MM.1S (cell line): ENCODE measurements at regions not wholly inside any gene's neighbourhood (a gene's known extent, or its start where the extent isn't known, plus 50 kb on each side); places are given as distances from the start of the nearest gene placed in this dataset.

Source experiments
- DNase-seq: peaks from one replicate; pipeline ENCODE4 v3.0.0-alpha.2; 2015
- H2AFZ ChIP-seq: fragments of 300-600 bp; sonication (generic); 2 replicates; pipeline ENCODE4 v1.6.0; 2016; ENCODE audit warnings: antibody characterized with exemption, low read length
- H3F3A ChIP-seq: fragments of 300-600 bp; sonication (generic); 2 replicates; pipeline ENCODE4 v1.6.1; 2016; ENCODE audit warnings: mild to moderate bottlenecking, antibody characterized with exemption, low read length, moderate library complexity, mixed read lengths; ENCODE audit not compliant: insufficient read depth
- H3K27ac ChIP-seq: fragments of 300-600 bp; sonication (generic); 2 replicates; pipeline ENCODE4 v1.5.1; 2016; ENCODE audit warnings: mild to moderate bottlenecking, low read length
- H3K27me3 ChIP-seq: fragments of 300-600 bp; sonication (generic); replicated peaks from 2 replicates; pipeline ENCODE4 v1.6.0; 2016; ENCODE audit warnings: low read length; ENCODE audit not compliant: insufficient read depth
- H3K36me3 ChIP-seq: fragments of 300-600 bp; sonication (generic); replicated peaks from 2 replicates; pipeline ENCODE4 v1.6.1; 2016; ENCODE audit warnings: mild to moderate bottlenecking, low read length, mixed read lengths; ENCODE audit not compliant: insufficient read depth
- H3K4me1 ChIP-seq: fragments of 300-600 bp; sonication (generic); 2 replicates; pipeline ENCODE4 v1.6.1; 2016; ENCODE audit warnings: low read length, mixed read lengths
- H3K4me2 ChIP-seq: fragments of 300-600 bp; sonication (generic); 2 replicates; pipeline ENCODE4 v1.6.0; 2016; ENCODE audit warnings: low read depth, low read length
- H3K4me3 ChIP-seq: fragments of 300-600 bp; sonication (generic); 2 replicates; pipeline ENCODE4 v1.5.1; 2016; ENCODE audit warnings: low read length, mixed read lengths
- H3K79me2 ChIP-seq: fragments of 300-600 bp; sonication (generic); 2 replicates; pipeline ENCODE4 v1.6.1; 2016; ENCODE audit warnings: mixed run types, low read length, mixed read lengths
- H3K9ac ChIP-seq: fragments of 300-600 bp; sonication (generic); 2 replicates; pipeline ENCODE4 v1.6.1; 2016; ENCODE audit warnings: low read length, mixed read lengths
- H3K9me2 ChIP-seq: fragments of 300-600 bp; sonication (generic); replicated peaks from 2 replicates; pipeline ENCODE4 v1.6.1; 2016; ENCODE audit warnings: mild to moderate bottlenecking, low read length, mixed read lengths; ENCODE audit not compliant: insufficient read depth
- H3K9me3 ChIP-seq: fragments of 300-600 bp; sonication (generic); replicated peaks from 2 replicates; pipeline ENCODE4 v1.6.1; 2016; ENCODE audit warnings: mild to moderate bottlenecking, low read length, mixed read lengths; ENCODE audit not compliant: insufficient read depth
- H4K20me1 ChIP-seq: fragments of 300-600 bp; sonication (generic); 2 replicates; pipeline ENCODE4 v1.6.1; 2016; ENCODE audit warnings: mild to moderate bottlenecking, low read length, moderate library complexity, mixed read lengths; ENCODE audit not compliant: insufficient read depth
- EZH2 ChIP-seq: fragments of 300-600 bp; sonication (generic); optimal IDR thresholded peaks from 2 replicates; pipeline ENCODE3; 2017; ENCODE audit warnings: low read depth, mild to moderate bottlenecking, antibody characterized with exemption, low read length, mixed read lengths
- EZH2phosphoT487 ChIP-seq: fragments of 300-600 bp; sonication (generic); IDR thresholded peaks from 2 replicates; pipeline ENCODE4 v1.6.1; 2018; ENCODE audit warnings: antibody characterized with exemption, low read length
- TF ChIP-seq, protein P1 (sequence below): fragments of 300-600 bp; sonication (generic); IDR thresholded peaks from 2 replicates; pipeline ENCODE4 v1.5.1; 2016; ENCODE audit warnings: antibody characterized with exemption, low read length, mixed read lengths

DNA sequence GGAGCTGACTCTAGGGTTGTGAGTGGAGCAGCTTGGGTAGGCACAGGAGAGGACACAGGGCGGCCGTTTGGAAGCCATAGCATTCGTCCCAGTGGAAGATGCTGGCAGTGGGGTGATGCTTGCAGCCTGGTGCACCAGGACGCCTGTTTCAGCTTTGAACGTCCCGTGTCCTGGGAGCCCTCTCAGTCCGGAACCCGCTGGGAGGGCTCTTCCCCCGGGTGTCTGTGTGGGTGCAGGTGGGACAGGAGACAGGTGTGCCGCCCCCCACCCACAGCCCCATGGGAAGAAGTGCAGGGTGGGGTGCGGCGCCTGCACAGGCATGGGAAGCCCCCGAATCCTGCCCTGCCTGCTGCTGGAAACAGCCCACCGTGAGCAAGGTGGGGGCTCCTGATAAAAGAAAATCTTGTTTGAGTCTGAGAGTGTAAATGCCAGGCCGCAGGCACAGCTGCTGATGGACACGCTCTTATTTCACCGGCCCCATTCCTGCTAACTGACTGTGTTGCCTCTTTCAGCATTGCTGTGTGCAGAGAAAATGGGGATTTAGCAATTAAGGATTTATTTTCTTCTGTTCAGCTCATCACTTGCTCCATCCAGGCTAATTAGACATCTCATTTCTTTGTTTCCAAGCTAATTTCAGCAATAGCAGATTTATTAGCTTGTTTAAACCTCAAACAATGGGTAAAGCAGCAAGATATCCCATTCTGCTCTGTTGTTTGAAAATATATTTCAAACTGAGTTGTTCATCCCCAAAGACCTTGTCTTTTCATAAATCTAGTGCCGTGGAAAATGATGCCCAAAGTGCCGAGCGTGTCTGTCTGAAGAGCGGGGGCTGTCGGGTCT lies 54.9 kb upstream of the DPYSL4 start:
- Histone ChIP-seq H3K27ac (no peak overlapping the region), H3K4me1 (no peaks in the 10 kb centered on the region)

GRCh38 chr10:132132421-132132841 lies 54.3 kb upstream of the DPYSL4 start:
- Histone ChIP-seq H3K9me3 (no peaks in the 10 kb centered on the region), H3K36me3 (no peaks in the 10 kb centered on the region), H3F3A (no peaks in the 10 kb centered on the region), H3K79me2 (no peaks in the 10 kb centered on the region), H3K9me2 (no peaks in the 10 kb centered on the region), H3K4me2 (no peak overlapping the region), H3K4me3 (no peak overlapping the region), H3K9ac (no peak overlapping the region), H3K27me3 (peaks cover 52% of the 10 kb centered on the region), H4K20me1 (no peaks in the 10 kb centered on the region), H3K4me1 (no peaks in the 10 kb centered on the region), H3K27ac (no peak overlapping the region), H2AFZ (no peak overlapping the region)
- TF ChIP-seq, protein P1, sequence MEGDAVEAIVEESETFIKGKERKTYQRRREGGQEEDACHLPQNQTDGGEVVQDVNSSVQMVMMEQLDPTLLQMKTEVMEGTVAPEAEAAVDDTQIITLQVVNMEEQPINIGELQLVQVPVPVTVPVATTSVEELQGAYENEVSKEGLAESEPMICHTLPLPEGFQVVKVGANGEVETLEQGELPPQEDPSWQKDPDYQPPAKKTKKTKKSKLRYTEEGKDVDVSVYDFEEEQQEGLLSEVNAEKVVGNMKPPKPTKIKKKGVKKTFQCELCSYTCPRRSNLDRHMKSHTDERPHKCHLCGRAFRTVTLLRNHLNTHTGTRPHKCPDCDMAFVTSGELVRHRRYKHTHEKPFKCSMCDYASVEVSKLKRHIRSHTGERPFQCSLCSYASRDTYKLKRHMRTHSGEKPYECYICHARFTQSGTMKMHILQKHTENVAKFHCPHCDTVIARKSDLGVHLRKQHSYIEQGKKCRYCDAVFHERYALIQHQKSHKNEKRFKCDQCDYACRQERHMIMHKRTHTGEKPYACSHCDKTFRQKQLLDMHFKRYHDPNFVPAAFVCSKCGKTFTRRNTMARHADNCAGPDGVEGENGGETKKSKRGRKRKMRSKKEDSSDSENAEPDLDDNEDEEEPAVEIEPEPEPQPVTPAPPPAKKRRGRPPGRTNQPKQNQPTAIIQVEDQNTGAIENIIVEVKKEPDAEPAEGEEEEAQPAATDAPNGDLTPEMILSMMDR, result no peak
- TF ChIP-seq EZH2 (no peak), EZH2phosphoT487 (no peak)
- no peak for DNase-seq

More for the DNA sequence above, 54.9 kb upstream of the DPYSL4 start:
- Histone ChIP-seq H2AFZ (no peak overlapping the region), H3F3A (no peaks in the 10 kb centered on the region), H4K20me1 (no peaks in the 10 kb centered on the region), H3K9ac (no peak overlapping the region), H3K27me3 (peaks cover 54% of the 10 kb centered on the region), H3K4me3 (no peak overlapping the region), H3K36me3 (no peaks in the 10 kb centered on the region), H3K9me2 (no peaks in the 10 kb centered on the region), H3K79me2 (no peaks in the 10 kb centered on the region), H3K4me2 (no peak overlapping the region), H3K9me3 (no peaks in the 10 kb centered on the region)
- no peak for TF ChIP-seq EZH2phosphoT487
- DNase-seq, result no peak

DNA sequence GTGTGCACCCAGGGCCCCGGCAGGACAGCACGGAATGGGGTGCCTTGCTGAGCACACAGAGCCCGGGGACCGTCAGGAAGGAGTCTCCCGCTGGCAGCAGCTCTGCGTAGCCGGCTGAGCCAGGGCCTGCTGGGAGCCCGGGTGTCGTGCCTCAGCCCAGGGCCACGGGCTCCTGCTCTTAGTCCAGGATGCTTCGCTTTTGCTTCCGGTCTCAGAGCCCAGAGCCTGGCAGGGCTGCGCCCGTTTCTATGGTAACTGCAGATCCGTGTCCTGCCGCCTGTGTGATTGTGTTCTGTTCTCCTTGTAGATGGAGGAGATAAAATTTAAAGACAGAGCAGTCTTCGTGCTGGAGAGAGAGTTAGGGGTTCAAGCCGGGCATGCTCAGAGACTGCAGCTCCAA lies 53.7 kb upstream of the DPYSL4 start:
- no peaks in the 10 kb centered on the region for H3K9me2 ChIP-seq
- no peaks in the 10 kb centered on the region for H3K36me3 ChIP-seq
- no peak overlapping the region for H3K9ac ChIP-seq
- no peaks in the 10 kb centered on the region for H4K20me1 ChIP-seq
- H3K4me2 ChIP-seq, result no peak overlapping the region
- peaks cover 46% of the 10 kb centered on the region for H3K27me3 ChIP-seq
- H3K9me3 ChIP-seq, result no peaks in the 10 kb centered on the region
- no peak for DNase-seq
- no peaks in the 10 kb centered on the region for H3K79me2 ChIP-seq
- no peak overlapping the region for H3K27ac ChIP-seq
- H2AFZ ChIP-seq, result no peak overlapping the region
- no peak overlapping the region for H3K4me3 ChIP-seq
- TF ChIP-seq EZH2phosphoT487 (no peak), EZH2 (no peak)
- TF ChIP-seq, protein P1, result no peak
- no peaks in the 10 kb centered on the region for H3K4me1 ChIP-seq
- H3F3A ChIP-seq, result no peaks in the 10 kb centered on the region
